ENCODE measurements at regions not wholly inside any gene's neighbourhood (a gene's known extent, or its start where the extent isn't known, plus 50 kb on each side); places are given as distances from the start of the nearest gene placed in this dataset.

- Histone ChIP-seq H3K9me3 (no peaks in the 10 kb centered on the region), H3K36me3 (no peaks in the 10 kb centered on the region), H3K4me1 (no peaks in the 10 kb centered on the region), H3K4me3 (no peak overlapping the region), H3K27me3 (no peaks in the 10 kb centered on the region), H3K27ac (no peak overlapping the region)
- DNase-seq = no peak
- ATAC-seq = peak; percentile 80
- intact Hi-C loops (cut with DNase I) = no loop called here
- no peak for TF ChIP-seq CTCF (IDR thresholded peaks at IDR 0.05)
These were observed 226.2 kb upstream of the IRF2BP2 start for GRCh38 chr1:234836045-234836681.

- intact Hi-C loops (cut with DNase I) = no loop called here
These were observed 225.3 kb upstream of the IRF2BP2 start for GRCh38 chr1:234835239-234835638.

GRCh38 chr1:234833646-234834045 lies 223.7 kb upstream of the IRF2BP2 start:
- no peak for TF ChIP-seq CTCF (IDR thresholded peaks at IDR 0.05)
- ATAC-seq (no peak), DNase-seq (no peak)
- Histone ChIP-seq H3K4me3 (no peak overlapping the region), H3K27me3 (no peaks in the 10 kb centered on the region), H3K27ac (no peak overlapping the region), H3K9me3 (no peaks in the 10 kb centered on the region), H3K4me1 (no peaks in the 10 kb centered on the region), H3K36me3 (no peaks in the 10 kb centered on the region)
- intact Hi-C loops (cut with DNase I) = no loop called here

More at GRCh38 chr1:234835239-234835638, 225.3 kb upstream of the IRF2BP2 start:
- ATAC-seq (no peak), DNase-seq (no peak)
- Histone ChIP-seq H3K4me1 (no peaks in the 10 kb centered on the region), H3K27me3 (no peaks in the 10 kb centered on the region), H3K27ac (no peak overlapping the region), H3K9me3 (no peaks in the 10 kb centered on the region), H3K4me3 (no peak overlapping the region), H3K36me3 (no peaks in the 10 kb centered on the region)
- no peak for TF ChIP-seq CTCF (IDR thresholded peaks at IDR 0.05)

- Histone ChIP-seq H3K27ac (no peak overlapping the region), H3K36me3 (no peaks in the 10 kb centered on the region), H3K27me3 (no peaks in the 10 kb centered on the region), H3K4me3 (no peak overlapping the region), H3K9me3 (no peaks in the 10 kb centered on the region), H3K4me1 (no peaks in the 10 kb centered on the region)
- ATAC-seq (no peak), DNase-seq (no peak)
- intact Hi-C loops (cut with DNase I) = no loop called here
- TF ChIP-seq CTCF (IDR thresholded peaks at IDR 0.05) = no peak
These were observed 223.1 kb upstream of the IRF2BP2 start for GRCh38 chr1:234833118-234833517.

GRCh38 chr1:234827656-234828055 lies 217.7 kb upstream of the IRF2BP2 start:
- Histone ChIP-seq H3K27me3 (no peaks in the 10 kb centered on the region), H3K4me3 (no peak overlapping the region), H3K4me1 (peaks cover 5% of the 10 kb centered on the region), H3K9me3 (no peaks in the 10 kb centered on the region), H3K36me3 (no peaks in the 10 kb centered on the region), H3K27ac (no peak overlapping the region)
- DNase-seq (no peak), ATAC-seq (no peak)
- no peak for TF ChIP-seq CTCF (IDR thresholded peaks at IDR 0.05)
- intact Hi-C loops (cut with DNase I) = no loop called here

- no peak for DNase-seq
- intact Hi-C loops (cut with DNase I) = no loop called here
- Histone ChIP-seq H3K9me3 (no peaks in the 10 kb centered on the region), H3K27ac (no peak overlapping the region), H3K4me3 (no peak overlapping the region), H3K4me1 (peaks cover 5% of the 10 kb centered on the region), H3K27me3 (no peaks in the 10 kb centered on the region), H3K36me3 (no peaks in the 10 kb centered on the region)
- ATAC-seq = no peak
- TF ChIP-seq CTCF (IDR thresholded peaks at IDR 0.05) = no peak
These were observed 217.2 kb upstream of the IRF2BP2 start for GRCh38 chr1:234827181-234827580.
